ENCODE measurements at regions not wholly inside any gene's neighbourhood (a gene's known extent, or its start where the extent isn't known, plus 50 kb on each side); places are given as distances from the start of the nearest gene placed in this dataset.
"Not testable (repeated sequence)": the region's sequence is repeated elsewhere in the genome, so short reads cannot be mapped to it uniquely, and the experiment has no call there.

- DNase-seq (ENCODE audit: low read depth) = not testable (repeated sequence)
Measured at GRCh38 chr12:68547318-68547717, 63.4 kb upstream of the RAP1B start.

GRCh38 chr12:68552605-68553195 is 58.0 kb upstream of the RAP1B start:
- DNase-seq (ENCODE audit: low read depth) = not testable (repeated sequence)

GRCh38 chr12:68557011-68557730 is 53.5 kb upstream of the RAP1B start:
- peak; percentile 80 for DNase-seq (ENCODE audit: low read depth)

GRCh38 chr12:68559246-68559645 is 51.5 kb upstream of the RAP1B start:
- DNase-seq (ENCODE audit: low read depth) = peak; percentile 27

- no peak for DNase-seq (ENCODE audit: low read depth)
Measured at GRCh38 chr12:68559984-68560850, 50.5 kb upstream of the RAP1B start.

GRCh38 chr12:68560851-68561422 is 49.8 kb upstream of the RAP1B start:
- no peak for DNase-seq (ENCODE audit: low read depth)
